ENCODE measurements at regions not wholly inside any gene's neighbourhood (a gene's known extent, or its start where the extent isn't known, plus 50 kb on each side); places are given as distances from the start of the nearest gene placed in this dataset.

DNA sequence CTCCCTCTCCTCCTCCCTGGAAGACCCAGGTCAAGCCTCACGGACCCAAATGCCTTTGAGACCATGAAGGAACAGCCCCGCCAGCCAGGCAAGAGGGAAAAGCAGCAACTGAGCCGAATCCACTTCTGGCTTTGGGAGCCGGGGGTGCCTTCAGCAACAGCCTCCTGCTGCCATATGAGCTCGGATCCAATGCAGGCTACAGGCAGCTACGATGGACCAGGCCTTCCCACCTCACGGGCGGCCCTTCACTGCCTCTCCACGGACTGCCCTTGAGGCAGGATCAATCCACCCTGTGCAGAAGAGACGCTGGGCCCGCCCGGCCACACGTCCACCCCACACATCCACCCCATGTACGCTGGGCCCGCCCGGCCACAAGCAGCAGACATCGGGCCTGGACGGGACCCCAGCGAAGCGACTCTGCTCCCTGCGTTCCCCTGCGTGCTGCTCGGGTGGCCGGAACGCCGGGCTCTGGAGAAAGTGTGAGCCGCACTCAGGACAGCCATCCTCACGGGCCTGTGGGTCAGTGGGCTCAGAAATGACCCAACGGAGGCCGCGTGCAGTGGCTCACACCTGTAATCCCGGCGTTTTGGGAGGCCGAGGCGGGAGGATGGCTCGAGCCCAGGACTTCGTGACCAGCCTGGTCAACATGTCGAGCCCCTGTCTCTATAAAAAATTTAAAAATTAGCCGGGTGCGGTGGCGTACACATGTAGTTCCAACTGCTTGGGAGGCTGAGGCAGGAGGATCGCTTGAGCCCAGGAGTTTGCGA, 82.0 kb downstream of the FOXL3 start:
- no peak for DNase-seq

DNA sequence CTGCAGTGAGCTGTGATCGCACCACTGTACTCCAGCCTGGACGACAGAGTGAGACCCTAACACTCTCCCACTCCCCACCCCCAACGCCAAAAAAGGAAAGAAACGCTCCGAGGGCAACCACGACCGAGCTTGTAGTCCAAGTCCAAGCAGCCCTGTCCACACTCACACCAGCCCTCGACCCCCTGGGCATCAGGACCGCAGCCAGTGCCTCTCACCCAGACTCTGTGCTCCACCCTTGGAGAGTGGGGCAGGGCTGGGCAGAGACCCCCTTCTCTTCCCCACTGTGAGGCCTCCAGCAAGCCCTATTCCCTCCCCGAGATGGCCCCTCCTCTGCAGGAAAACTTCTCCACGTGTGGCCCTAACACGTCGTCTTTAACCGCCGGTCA, 82.6 kb downstream of the FOXL3 start:
- DNase-seq = no peak

DNA sequence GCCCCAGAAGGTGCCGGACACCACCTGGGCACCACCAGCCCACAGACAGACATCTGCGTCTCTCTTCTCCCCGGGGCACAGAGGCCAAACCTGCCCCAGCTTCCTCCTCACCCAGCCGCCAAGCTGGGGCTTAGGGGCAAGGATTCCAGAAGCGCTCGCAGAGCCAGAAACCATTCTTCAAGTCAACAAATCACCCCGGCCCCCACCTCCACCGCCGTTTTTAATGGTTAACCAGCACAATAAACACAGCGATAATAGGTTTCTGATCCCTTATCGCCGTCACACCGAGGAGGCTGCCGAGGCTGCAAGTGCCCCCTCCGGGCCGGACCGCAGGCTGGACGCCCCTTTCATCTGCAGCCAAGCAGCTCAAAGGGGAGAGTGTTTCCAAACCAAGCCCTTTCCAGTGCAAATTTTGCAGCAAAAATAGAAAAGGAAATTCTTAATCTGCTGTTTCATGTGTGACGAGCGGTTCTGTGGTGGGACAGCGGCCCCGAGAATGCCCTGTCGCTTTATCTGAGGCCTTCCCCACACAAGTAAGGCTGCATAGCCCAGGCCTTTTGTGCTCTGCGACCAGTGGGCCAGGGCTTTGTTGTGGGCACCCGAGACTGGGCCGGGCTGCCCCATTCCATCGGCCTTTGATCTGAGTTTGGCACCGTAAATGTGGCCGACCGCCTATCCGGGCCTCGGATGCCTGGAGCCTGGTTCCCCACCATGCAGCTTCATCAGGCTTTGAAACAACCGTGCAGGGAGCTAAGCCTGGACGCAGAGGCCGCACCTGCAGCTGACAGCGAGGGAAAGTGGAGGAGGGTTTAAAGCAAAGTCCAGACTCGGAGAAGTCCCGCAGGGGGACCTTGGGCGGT, 83.2 kb downstream of the FOXL3 start:
- DNase-seq = no peak

GRCh38 chr7:373818-374705, 84.1 kb downstream of the FOXL3 start:
- no peak for DNase-seq

- DNase-seq = no peak
Observed at GRCh38 chr7:374706-375311, 84.8 kb downstream of the FOXL3 start.

DNA sequence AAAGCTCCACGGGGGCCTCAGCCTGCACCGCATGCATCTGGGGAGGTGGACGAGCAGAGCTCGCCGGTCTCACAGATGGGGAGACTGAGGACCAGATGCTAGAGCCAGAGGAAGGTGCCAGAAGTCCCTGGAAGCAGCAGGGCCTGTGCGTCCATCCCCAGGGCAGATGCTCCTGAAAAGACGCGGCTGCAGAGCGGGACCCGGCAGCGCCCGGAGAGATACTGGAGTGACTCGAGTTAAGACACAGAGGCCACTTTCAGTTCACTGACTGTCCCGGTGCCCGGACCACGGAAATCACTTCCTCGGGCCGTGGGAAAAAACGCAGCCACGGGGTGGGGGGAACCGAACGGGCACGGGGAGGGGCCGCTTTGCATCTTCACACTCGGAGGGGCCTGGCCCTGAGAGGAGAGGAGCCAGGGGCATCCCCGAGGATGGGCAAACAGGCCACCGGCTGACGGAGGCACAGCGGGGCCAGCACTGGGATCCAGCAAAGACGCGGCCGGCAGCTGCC, 85.4 kb downstream of the FOXL3 start:
- DNase-seq = no peak

GRCh38 chr7:375901-376305, 85.9 kb downstream of the FOXL3 start:
- DNase-seq = no peak

DNA sequence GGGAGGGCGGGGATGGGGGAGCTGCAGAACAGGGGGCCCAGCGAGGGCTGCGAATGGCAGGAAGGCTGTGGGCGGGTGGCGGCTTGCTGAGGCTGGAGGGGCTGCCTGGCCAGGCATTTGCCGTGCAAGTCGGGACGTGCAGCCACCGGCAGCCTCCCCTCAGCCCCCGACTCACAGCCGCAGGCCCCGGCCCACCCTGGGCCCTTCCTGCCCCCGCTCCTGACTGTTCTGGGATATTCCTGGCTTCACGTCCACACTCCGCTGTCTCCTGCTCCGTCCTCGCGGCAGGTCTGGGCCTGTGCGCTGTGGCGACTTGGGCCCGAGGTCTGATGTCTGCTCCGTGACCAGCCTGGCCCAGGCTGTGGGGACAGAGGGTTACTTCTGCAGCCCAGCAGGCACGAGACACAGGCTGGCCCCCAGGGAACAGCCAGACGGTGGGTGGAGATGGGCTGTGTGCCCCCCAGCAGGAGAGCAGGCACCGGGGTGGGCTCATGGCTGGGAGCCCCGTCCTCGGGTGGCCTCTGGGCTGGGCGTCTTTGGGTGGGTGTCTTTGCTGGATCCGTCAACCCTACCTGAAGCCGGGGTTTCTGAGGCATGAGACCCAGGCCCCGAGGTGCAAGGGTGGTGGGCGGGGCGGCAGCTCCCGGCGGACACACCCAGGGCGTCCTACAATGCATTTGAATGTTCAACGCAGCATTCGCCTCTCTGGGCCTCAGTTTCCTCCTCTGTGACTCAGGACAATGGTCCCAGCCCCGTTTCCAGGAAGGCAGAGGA, 86.5 kb downstream of the FOXL3 start:
- DNase-seq = no peak

GRCh38 chr7:377080-378040, 87.4 kb downstream of the FOXL3 start:
- no peak for DNase-seq

DNA sequence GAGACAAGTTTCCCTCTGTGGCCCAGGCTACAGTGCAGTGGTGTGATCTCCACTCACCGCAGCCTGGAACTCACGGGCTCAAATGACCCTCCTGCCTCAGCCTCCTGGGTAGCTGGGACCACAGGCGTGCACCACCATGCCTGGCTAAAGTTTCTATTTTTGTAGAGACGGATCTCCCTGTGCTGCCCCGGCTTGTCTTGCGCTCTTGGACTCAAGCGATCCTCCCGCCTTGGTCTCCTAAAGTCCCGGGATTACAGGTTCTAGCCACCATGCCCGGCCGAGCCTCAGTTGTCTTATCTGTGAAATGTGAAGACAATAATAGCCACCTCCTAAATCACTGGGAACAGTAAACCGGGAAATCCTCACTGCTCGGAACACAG, 88.1 kb downstream of the FOXL3 start:
- DNase-seq = no peak

GRCh38 chr7:378551-379455, 88.8 kb downstream of the FOXL3 start:
- DNase-seq = no peak

DNA sequence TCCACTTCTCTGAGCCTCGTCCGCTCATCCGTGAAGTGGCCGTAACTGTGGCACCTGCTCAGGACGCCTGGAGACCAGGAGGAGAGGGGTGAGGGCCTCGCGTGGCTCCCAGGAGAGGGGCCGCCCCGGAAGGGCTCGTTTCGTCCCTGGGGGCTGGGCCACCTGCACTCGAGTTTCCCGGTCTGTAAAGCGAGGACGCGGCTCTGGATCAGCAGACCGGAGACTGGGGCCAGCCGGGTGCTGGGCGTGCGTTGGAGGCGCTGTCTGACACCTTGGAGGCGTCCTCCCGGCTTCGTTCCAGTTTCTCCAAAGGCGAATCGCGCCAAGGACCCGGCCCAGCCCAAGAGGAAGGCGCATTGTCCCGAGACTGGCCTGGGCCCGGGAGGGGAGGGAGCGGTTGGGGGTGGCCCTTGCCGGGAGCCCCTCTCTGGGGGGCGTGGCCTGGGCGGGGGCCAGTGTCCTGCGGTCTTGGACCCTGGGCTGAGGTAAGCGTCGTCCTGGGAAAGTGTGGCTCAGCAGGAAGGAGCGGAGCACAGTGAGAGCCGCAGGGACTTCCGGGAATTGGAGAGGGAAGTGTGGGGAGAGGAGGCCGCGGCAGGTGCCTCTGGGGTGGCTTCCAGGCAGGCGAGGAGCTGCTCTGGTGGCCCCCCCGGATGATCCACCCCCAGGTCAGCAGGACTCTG, 89.6 kb downstream of the FOXL3 start:
- DNase-seq = no peak

DNA sequence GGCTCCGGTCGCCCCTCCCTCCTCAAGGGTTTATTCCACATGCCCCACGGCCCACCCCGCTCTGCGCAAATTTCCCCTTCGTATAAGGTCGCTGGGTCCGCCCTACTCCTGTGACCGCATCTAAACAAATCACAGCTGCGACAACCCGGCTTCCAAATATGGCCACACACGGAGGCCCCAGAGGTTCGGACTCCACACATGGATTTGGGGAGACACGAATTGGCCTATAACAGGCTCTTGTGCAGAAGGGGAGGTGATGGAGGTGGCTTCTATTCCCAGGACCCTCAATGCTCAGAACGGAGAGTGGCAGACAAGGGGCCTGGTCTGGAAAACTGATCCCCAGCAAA, 90.1 kb downstream of the FOXL3 start:
- DNase-seq = no peak

GRCh38 chr7:380711-381210, 90.8 kb downstream of the FOXL3 start:
- no peak for DNase-seq

DNA sequence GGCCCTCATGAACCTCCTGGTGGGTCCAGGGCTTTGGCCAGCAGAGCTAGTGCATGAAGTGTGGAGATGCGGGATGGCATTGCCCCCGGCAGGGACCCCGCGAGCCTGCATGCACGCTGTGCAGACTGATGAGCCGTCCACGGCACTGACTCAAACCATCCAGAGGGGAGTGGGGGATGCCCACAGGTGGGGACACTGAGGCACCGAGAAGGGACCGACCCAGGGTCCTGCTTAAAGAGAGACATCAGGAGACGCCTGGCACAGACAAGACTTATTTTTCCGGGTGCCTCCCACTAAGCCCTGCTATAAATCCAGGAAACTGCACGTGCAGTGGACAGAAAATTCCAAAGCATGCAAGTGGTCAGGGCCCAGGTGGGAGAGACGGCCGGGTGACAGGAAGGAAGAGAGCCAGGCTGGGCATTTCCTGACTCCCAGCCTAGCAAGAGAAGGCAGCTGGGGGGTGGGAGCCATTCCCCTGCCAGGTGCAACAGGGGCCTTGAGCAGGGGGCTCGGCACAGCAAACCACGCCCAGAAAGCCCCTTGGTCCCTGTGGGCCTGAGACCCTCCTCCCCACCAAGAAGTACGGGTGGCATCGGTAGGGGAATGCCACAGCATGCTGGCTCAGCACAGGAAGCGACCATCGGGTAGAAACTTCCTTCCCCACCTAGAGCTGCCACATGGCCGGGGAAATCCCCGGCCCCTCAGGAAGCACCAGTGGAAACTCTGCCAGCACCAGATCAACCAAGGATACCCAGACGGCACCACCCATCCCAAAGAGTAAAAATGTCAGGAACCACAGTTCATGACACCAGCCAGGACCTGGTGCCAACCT, 91.5 kb downstream of the FOXL3 start:
- DNase-seq = peak; percentile 33

- no peak for DNase-seq
Observed at GRCh38 chr7:382043-382400, 92.1 kb downstream of the FOXL3 start.

DNA sequence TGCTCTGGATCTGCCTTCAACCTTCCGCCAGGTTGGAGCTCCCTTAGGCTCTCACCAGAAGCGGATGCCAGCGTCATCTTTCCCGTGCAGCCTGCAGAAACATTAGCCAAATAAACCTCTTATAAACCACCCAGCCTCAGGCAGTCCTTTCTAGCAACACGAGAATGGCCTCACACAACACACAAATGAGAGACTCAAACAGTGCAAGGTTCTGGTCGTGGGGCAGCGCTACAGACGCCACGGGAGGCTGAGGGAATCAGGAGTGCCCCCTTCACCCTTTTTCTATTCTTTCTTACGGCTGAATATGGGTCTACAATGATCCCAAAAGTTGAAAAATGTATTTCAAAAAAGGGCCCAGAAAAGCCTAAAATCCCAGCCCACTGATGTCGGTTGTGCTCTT, 96.4 kb downstream of the FOXL3 start:
- DNase-seq = no peak

Measured in GDM1 (cell line).